RPMI7951 (cell line): ENCODE measurements at regions not wholly inside any gene's neighbourhood (a gene's known extent, or its start where the extent isn't known, plus 50 kb on each side); places are given as distances from the start of the nearest gene placed in this dataset.

Experiments
- DNase-seq: peaks from one replicate; pipeline ENCODE4 v3.0.0-alpha.2; 2012; ENCODE audit warnings: low read depth

GRCh38 chr3:141418751-141419150, 50.4 kb downstream of the ZBTB38 start:
- no peak for DNase-seq

- DNase-seq: no peak
Measured at GRCh38 chr3:141419946-141420345, 51.6 kb downstream of the ZBTB38 start.

GRCh38 chr3:141421186-141421585, 52.9 kb downstream of the ZBTB38 start:
- no peak for DNase-seq

GRCh38 chr3:141421639-141422319, 53.5 kb downstream of the ZBTB38 start:
- DNase-seq: peak; percentile 78

- DNase-seq: no peak
Measured at GRCh38 chr3:141422961-141423582, 54.8 kb downstream of the ZBTB38 start.

- peak; percentile 56 for DNase-seq
Measured at GRCh38 chr3:141425523-141426233, 57.4 kb downstream of the ZBTB38 start.

- DNase-seq: peak; percentile 71
Measured at GRCh38 chr3:141426404-141427034, 58.2 kb downstream of the ZBTB38 start.

- DNase-seq: no peak
Measured at GRCh38 chr3:141427764-141428163, 59.1 kb upstream of the RASA2 start.

- DNase-seq: no peak
Measured at GRCh38 chr3:141429371-141430035, 57.3 kb upstream of the RASA2 start.

- no peak for DNase-seq
Measured at GRCh38 chr3:141430316-141430715, 56.5 kb upstream of the RASA2 start.

- no peak for DNase-seq
Measured at GRCh38 chr3:141431411-141432378, 55.1 kb upstream of the RASA2 start.

- no peak for DNase-seq
Measured at GRCh38 chr3:141432904-141433303, 53.9 kb upstream of the RASA2 start.

GRCh38 chr3:141434255-141434654, 52.6 kb upstream of the RASA2 start:
- DNase-seq: no peak

- DNase-seq: no peak
Measured at GRCh38 chr3:141436180-141436579, 50.6 kb upstream of the RASA2 start.
